ENCODE measurements at regions not wholly inside any gene's neighbourhood (a gene's known extent, or its start where the extent isn't known, plus 50 kb on each side); places are given as distances from the start of the nearest gene placed in this dataset.

- no peaks in the 10 kb centered on the region for H3K27me3 ChIP-seq
- intact Hi-C loops (cut with DNase I), result no loop called here
- H3K4me1 ChIP-seq, result no peaks in the 10 kb centered on the region
- H3K4me3 ChIP-seq, result no peak overlapping the region
- DNase-seq, result no peak
- H3K36me3 ChIP-seq, result no peaks in the 10 kb centered on the region
- TF ChIP-seq CTCF (IDR thresholded peaks at IDR 0.05), result no peak
- no peak overlapping the region for H3K9ac ChIP-seq (ENCODE audit: low read depth in 2 of 2, low read length in 2 of 2)
- no peak overlapping the region for H3K27ac ChIP-seq
- no peaks in the 10 kb centered on the region for H3K9me3 ChIP-seq
Measured at GRCh38 chr10:28172223-28172610, 130.6 kb downstream of the MPP7 start.

GRCh38 chr10:28171468-28172222 lies 131.2 kb downstream of the MPP7 start:
- DNase-seq, result no peak
- no peak for TF ChIP-seq CTCF (IDR thresholded peaks at IDR 0.05)
- intact Hi-C loops (cut with DNase I), result no loop called here
- Histone ChIP-seq H3K27me3 (no peaks in the 10 kb centered on the region), H3K9ac (ENCODE audit: low read depth in 2 of 2, low read length in 2 of 2) (no peak overlapping the region), H3K27ac (no peak overlapping the region), H3K9me3 (no peaks in the 10 kb centered on the region), H3K4me3 (no peak overlapping the region), H3K36me3 (no peaks in the 10 kb centered on the region), H3K4me1 (no peaks in the 10 kb centered on the region)

GRCh38 chr10:28169525-28169924 lies 133.3 kb downstream of the MPP7 start:
- DNase-seq, result no peak

GRCh38 chr10:28160866-28161405 lies 141.9 kb downstream of the MPP7 start:
- no peak for DNase-seq
- intact Hi-C loops (cut with DNase I), result no loop called here
- H3K9ac ChIP-seq (ENCODE audit: low read depth in 2 of 2, low read length in 2 of 2), result no peak overlapping the region
- H3K9me3 ChIP-seq, result no peaks in the 10 kb centered on the region
- H3K27me3 ChIP-seq, result no peaks in the 10 kb centered on the region
- no peaks in the 10 kb centered on the region for H3K4me1 ChIP-seq
- H3K27ac ChIP-seq, result no peak overlapping the region
- H3K4me3 ChIP-seq, result no peak overlapping the region
- H3K36me3 ChIP-seq, result no peaks in the 10 kb centered on the region
- no peak for TF ChIP-seq CTCF (IDR thresholded peaks at IDR 0.05)

More at GRCh38 chr10:28169525-28169924, 133.3 kb downstream of the MPP7 start:
- Histone ChIP-seq H3K4me3 (no peak overlapping the region), H3K9me3 (no peaks in the 10 kb centered on the region), H3K27me3 (no peaks in the 10 kb centered on the region), H3K27ac (no peak overlapping the region), H3K36me3 (no peaks in the 10 kb centered on the region), H3K9ac (ENCODE audit: low read depth in 2 of 2, low read length in 2 of 2) (no peak overlapping the region), H3K4me1 (no peaks in the 10 kb centered on the region)
- intact Hi-C loops (cut with DNase I), result no loop called here
- no peak for TF ChIP-seq CTCF (IDR thresholded peaks at IDR 0.05)

- Histone ChIP-seq H3K4me3 (no peak overlapping the region), H3K27ac (no peak overlapping the region), H3K36me3 (no peaks in the 10 kb centered on the region), H3K27me3 (no peaks in the 10 kb centered on the region), H3K9me3 (no peaks in the 10 kb centered on the region), H3K4me1 (no peaks in the 10 kb centered on the region), H3K9ac (ENCODE audit: low read depth in 2 of 2, low read length in 2 of 2) (no peak overlapping the region)
- no peak for DNase-seq
- intact Hi-C loops (cut with DNase I), result no loop called here
- no peak for TF ChIP-seq CTCF (IDR thresholded peaks at IDR 0.05)
Measured at GRCh38 chr10:28157379-28157778, 145.5 kb downstream of the MPP7 start.

All from colonic mucosa (tissue), 4 donors.